Common myeloid progenitor, CD34-positive (primary cell): ENCODE measurements at regions not wholly inside any gene's neighbourhood (a gene's known extent, or its start where the extent isn't known, plus 50 kb on each side); places are given as distances from the start of the nearest gene placed in this dataset.

Experiments used
- CTCF ChIA-PET: fragments of 350-600 bp; sonication (Branson Sonifier 250); formaldehyde crosslinking; loops from one replicate; lab custom pipeline; 2021; ENCODE audit warnings: antibody characterized with exemption; lab: Charles Lee
- POLR2A ChIA-PET: fragments of 350-600 bp; sonication (Branson Sonifier 250); formaldehyde crosslinking; loops from one replicate; lab custom pipeline; 2021; ENCODE audit warnings: antibody characterized with exemption; lab: Charles Lee
- DNase-seq, 3 donors: peaks; one replicate each; pipeline versions ENCODE4 v3.0.0 to v3.0.0-alpha.2; 2013
- H3K27ac ChIP-seq, 2 experiments: 1 replicate in 1 of 2; 2 replicates in 1 of 2; pipeline ENCODE4 v1.7.0; 2013; ENCODE audit warnings: inconsistent platforms in 2 of 2, low read length in 2 of 2, mild to moderate bottlenecking in 2 of 2, low read depth in 1 of 2, moderate library complexity in 1 of 2; ENCODE audit not compliant: severe bottlenecking in 2 of 2, insufficient read depth in 1 of 2, poor library complexity in 1 of 2
- H3K27me3 ChIP-seq, 5 experiments: replicated peaks in 2 of 5; 1 replicate in 3 of 5; 2 replicates in 2 of 5; pipeline versions ENCODE4 v1.6.1 to v1.7.0; 2013; ENCODE audit warnings: low read length in 4 of 5, mild to moderate bottlenecking in 2 of 5, moderate library complexity in 2 of 5, inconsistent platforms in 1 of 5; ENCODE audit not compliant: insufficient read depth in 5 of 5, control insufficient read depth in 4 of 5
- H3K36me3 ChIP-seq, 4 experiments: 1 replicate in 2 of 4; 2 replicates in 2 of 4; pipeline versions ENCODE4 v1.6.1 to v1.7.0; 2013; ENCODE audit warnings: low read length in 3 of 4, control low read depth in 1 of 4, mild to moderate bottlenecking in 1 of 4; ENCODE audit not compliant: control insufficient read depth in 4 of 4, insufficient read depth in 4 of 4
- H3K4me1 ChIP-seq, 4 experiments: 1 replicate in 3 of 4; 2 replicates in 1 of 4; pipeline versions ENCODE4 v1.6.1 to v1.7.1; 2013; ENCODE audit warnings: low read length in 3 of 4, mild to moderate bottlenecking in 3 of 4, control low read depth in 1 of 4, inconsistent platforms in 1 of 4, moderate library complexity in 1 of 4; ENCODE audit not compliant: control insufficient read depth in 4 of 4, insufficient read depth in 4 of 4; ENCODE audit errors: control extremely low read depth in 1 of 4
- H3K4me3 ChIP-seq, 7 experiments: 1 replicate in 4 of 7; 2 replicates in 3 of 7; pipeline versions ENCODE4 v1.5.1 to v1.7.0; 2013; ENCODE audit warnings: mild to moderate bottlenecking in 7 of 7, low read length in 6 of 7, moderate library complexity in 6 of 7, inconsistent platforms in 2 of 7, low read depth in 2 of 7, control low read depth in 1 of 7; ENCODE audit not compliant: insufficient read depth in 4 of 7, control insufficient read depth in 1 of 7; ENCODE audit errors: extremely low read depth in 1 of 7
- H3K9me3 ChIP-seq, 5 experiments: 1 replicate in 4 of 5; 2 replicates in 1 of 5; pipeline versions ENCODE4 v1.6.1 to v1.7.1; 2013; ENCODE audit warnings: low read length in 4 of 5, mild to moderate bottlenecking in 2 of 5, inconsistent platforms in 1 of 5, low read depth in 1 of 5, moderate library complexity in 1 of 5; ENCODE audit not compliant: control insufficient read depth in 4 of 5, insufficient read depth in 2 of 5; ENCODE audit errors: control extremely low read depth in 1 of 5
- WGBS: methylation state at CpG from one replicate; pipeline ENCODE4 v1.1.5; 2013; ENCODE audit not compliant: insufficient coverage; 5-methylcytosine and 5-hydroxymethylcytosine counted together

DNA sequence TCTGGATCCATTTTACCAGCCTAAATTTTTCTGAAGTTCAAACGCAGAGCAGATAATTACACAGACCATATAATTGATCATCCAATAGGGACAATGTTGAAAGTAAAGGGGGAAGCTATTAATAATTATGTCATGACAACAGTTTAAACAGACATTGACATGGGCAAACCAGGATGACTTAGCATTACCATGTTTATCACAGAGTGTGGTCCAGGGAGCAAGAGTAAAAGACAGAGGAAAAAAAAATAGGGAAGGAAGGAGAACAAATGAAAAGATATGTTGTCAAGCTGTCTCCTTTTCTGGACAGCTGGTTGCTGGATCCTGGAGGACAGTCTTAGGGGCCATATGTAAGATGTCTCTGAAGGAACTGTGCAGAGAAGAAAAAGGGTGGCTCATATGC, 69.4 kb upstream of the FBXL4 start:
- peaks cover 12 to 51% (median 27%) of the 10 kb centered on the region in 4 experiments for H3K4me1 ChIP-seq
- ChIA-PET CTCF (no interaction called here), POLR2A (no interaction called here)
- H3K27me3 ChIP-seq, result no peaks in the 10 kb centered on the region
- H3K9me3 ChIP-seq, result no peaks in the 10 kb centered on the region
- peak in 2 of 3 donors; percentile 34 to 42 for DNase-seq
- no CpG with 5 or more reads among the region's 1 CpG for WGBS
- no peak overlapping the region for H3K27ac ChIP-seq
- no peaks in the 10 kb centered on the region for H3K36me3 ChIP-seq
- H3K4me3 ChIP-seq, result peak overlapping the region in 1 of 7 experiments; percentile 10

DNA sequence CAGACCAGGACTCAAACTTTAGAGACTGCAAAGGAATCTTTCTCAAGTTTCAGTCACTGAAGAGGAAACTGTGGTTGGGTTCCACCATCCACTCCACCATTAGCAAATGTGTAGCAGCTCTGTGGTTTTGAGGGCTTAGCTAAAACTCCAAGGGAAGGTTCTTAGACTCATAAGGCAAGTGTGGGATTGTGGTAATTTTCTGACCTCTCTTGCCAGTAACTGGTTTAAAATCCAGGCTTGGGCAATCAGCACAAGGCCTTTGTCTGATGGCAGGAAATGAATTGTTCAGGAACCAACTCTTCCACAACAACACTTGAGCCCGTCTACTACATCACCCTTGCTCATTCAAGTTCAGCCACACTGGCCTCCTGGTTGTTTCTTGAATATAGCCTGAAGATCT, 68.6 kb upstream of the FBXL4 start:
- WGBS, result 0% methylated on average over 1 of the region's 1 CpG
- DNase-seq, result peak; percentile 53 to 91 (median 90)
- no peak overlapping the region for H3K27ac ChIP-seq
- ChIA-PET CTCF (interaction anchor here (0.9 kb wide), 1 partner anchor 41 kb away, joined by 3 read pairs; no protein-coding TSS in a partner anchor), POLR2A (no interaction called here)
- H3K4me1 ChIP-seq, result peaks cover 12 to 51% (median 27%) of the 10 kb centered on the region in 4 experiments
- H3K36me3 ChIP-seq, result no peaks in the 10 kb centered on the region
- peak overlapping the region in 2 of 7 experiments; percentile 9 to 25 for H3K4me3 ChIP-seq
- H3K9me3 ChIP-seq, result no peaks in the 10 kb centered on the region
- no peaks in the 10 kb centered on the region for H3K27me3 ChIP-seq

DNA sequence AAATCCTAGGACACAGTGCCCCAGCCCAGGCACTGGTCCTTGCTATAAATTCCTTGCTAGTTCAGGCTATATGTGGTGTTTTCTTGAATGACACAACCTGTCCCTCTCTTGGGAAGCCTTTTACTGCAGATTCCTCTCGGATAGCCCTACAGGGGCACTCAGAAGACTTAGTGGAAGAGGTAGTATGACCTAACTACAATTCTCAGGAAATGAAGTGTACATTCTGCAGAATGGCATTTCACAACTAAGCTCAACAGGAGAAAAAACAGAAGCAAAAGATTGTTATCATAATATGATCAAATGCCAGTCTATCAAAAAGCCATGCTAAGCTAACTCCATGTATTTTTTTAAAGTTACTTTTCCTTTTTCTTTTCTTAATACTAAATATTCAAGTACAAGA, 66.3 kb upstream of the FBXL4 start:
- ChIA-PET CTCF (interaction anchor here (0.8 kb wide), 1 partner anchor 29 kb away, joined by 3 read pairs; no protein-coding TSS in a partner anchor), POLR2A (no interaction called here)
- peaks cover 12 to 51% (median 27%) of the 10 kb centered on the region in 4 experiments for H3K4me1 ChIP-seq
- no CpG with 5 or more reads among the region's 1 CpG for WGBS
- DNase-seq, result peak in 2 of 3 donors; percentile 6 to 30
- peaks cover 0 to 1% (median 0%) of the 10 kb centered on the region in 5 experiments for H3K27me3 ChIP-seq
- H3K27ac ChIP-seq, result no peak overlapping the region
- no peaks in the 10 kb centered on the region for H3K36me3 ChIP-seq
- no peak overlapping the region for H3K4me3 ChIP-seq
- no peaks in the 10 kb centered on the region for H3K9me3 ChIP-seq

DNA sequence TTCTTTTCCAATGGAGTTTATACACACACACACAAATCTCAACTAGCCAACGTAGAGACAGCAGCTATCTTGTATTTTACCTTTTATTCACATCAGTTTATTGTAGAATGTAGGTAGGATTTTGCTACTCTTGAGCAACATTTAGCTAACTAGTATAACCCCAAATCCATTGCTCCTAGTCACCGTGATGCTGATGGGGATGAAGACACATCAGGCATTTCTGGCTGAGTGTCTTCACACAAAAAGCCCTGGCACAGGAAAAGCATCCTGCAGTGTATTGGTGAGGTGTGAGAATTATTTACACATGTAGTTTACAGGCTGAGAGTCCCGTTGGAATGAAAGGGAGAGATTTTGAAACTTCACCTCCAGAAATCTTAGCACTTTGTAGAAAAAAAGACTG, 65.9 kb upstream of the FBXL4 start:
- peaks cover 0 to 1% (median 0%) of the 10 kb centered on the region in 5 experiments for H3K27me3 ChIP-seq
- CTCF ChIA-PET, result interaction anchor here (0.8 kb wide), 1 partner anchor 29 kb away, joined by 3 read pairs; no protein-coding TSS in a partner anchor
- peaks cover 12 to 51% (median 27%) of the 10 kb centered on the region in 4 experiments for H3K4me1 ChIP-seq
- no peaks in the 10 kb centered on the region for H3K36me3 ChIP-seq
- POLR2A ChIA-PET, result no interaction called here
- no peaks in the 10 kb centered on the region for H3K9me3 ChIP-seq
- no peak overlapping the region for H3K4me3 ChIP-seq
- no peak overlapping the region for H3K27ac ChIP-seq
- no CpG with 5 or more reads among the region's 3 CpGs for WGBS
- DNase-seq, result no peak

DNA sequence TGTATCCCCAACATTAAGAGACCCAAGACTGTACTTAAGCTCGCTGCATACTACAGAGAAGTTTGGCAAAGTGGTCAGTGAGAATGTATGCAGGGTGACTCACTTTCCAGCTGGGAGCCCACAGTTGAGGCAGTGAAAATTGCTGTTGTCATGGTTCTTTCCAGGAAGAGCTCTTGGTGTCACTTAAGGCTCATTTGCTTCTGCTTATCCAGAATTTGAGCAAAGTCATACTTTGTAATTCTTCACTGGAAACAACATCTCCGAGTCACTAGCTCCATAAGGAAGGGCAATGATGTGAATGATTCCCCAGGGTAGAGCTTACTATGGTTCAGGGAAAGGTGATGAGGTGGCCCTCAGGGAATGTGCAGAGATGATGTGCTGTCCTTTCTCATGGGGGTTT, 65.4 kb upstream of the FBXL4 start:
- Histone ChIP-seq H3K9me3 (peaks cover 0 to 1% (median 0%) of the 10 kb centered on the region in 5 experiments), H3K27ac (no peak overlapping the region), H3K36me3 (no peaks in the 10 kb centered on the region), H3K4me1 (peaks cover 12 to 47% (median 26%) of the 10 kb centered on the region in 4 experiments), H3K4me3 (no peak overlapping the region), H3K27me3 (peaks cover 0 to 1% (median 0%) of the 10 kb centered on the region in 5 experiments)
- peak in 2 of 3 donors; percentile 61 to 63 for DNase-seq
- WGBS, result 94% methylated on average over 2 of the region's 2 CpGs
- POLR2A ChIA-PET, result no interaction called here
- CTCF ChIA-PET, result interaction anchor here (1.4 kb wide), 1 partner anchor 10 kb away, joined by 4 read pairs; no protein-coding TSS in a partner anchor

DNA sequence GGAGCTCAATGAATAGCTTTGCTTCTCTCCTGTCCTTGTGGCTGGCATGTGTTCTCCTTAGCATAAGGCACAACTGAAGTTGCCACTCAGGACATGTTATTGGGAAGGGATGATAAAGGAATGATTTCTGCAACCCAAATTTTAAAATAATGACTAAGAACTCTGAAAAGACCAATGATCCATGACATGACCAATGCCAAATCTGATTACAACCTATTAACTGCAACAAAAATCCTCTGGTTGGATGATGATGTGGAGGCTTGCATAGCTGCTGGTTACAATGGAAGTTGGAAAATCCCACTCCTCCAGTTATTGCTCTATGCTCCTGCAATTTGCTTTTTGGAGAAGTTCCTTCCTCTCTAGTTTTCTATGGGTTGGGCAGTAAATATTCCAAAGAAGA, 63.4 kb upstream of the FBXL4 start:
- Histone ChIP-seq H3K4me3 (no peak overlapping the region), H3K27me3 (peaks cover 0 to 1% (median 0%) of the 10 kb centered on the region in 5 experiments), H3K27ac (no peak overlapping the region), H3K36me3 (no peaks in the 10 kb centered on the region), H3K9me3 (peaks cover 0 to 4% (median 0%) of the 10 kb centered on the region in 5 experiments), H3K4me1 (peaks cover 0 to 27% (median 6%) of the 10 kb centered on the region in 4 experiments)
- CTCF ChIA-PET, result no interaction called here
- DNase-seq, result no peak
- POLR2A ChIA-PET, result no interaction called here

DNA sequence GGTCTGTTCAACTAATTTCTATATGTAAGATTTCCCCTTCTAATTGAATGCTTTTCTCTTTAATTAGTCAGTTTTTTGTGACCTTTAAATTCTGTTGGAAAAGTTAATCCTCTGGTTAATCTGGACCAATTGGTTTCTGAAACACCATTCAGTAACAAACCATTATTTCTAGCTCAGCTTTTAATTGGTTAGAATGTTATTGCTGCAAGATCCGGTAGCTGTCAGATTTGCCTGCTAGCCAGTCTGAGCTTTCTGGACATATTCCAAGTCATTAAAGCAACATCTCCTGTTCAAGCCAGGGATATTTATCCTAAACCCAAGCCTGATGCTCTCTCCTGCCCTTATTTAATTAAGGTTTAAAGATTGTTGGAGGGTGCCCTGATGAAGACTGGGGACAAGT, 55.1 kb upstream of the FBXL4 start:
- H3K9me3 ChIP-seq, result peaks cover 0 to 3% (median 0%) of the 10 kb centered on the region in 5 experiments
- WGBS, result no CpG with 5 or more reads among the region's 1 CpG
- ChIA-PET POLR2A (no interaction called here), CTCF (interaction anchor here (1.4 to 1.8 kb wide), 2 partner anchors 10 kb away, joined by 4 read pairs; no protein-coding TSS in a partner anchor)
- H3K27ac ChIP-seq, result no peak overlapping the region
- H3K4me1 ChIP-seq, result no peaks in the 10 kb centered on the region
- DNase-seq, result no peak
- H3K27me3 ChIP-seq, result peaks cover 0 to 7% (median 0%) of the 10 kb centered on the region in 5 experiments
- no peak overlapping the region for H3K4me3 ChIP-seq
- no peaks in the 10 kb centered on the region for H3K36me3 ChIP-seq
